ENCODE measurements at regions not wholly inside any gene's neighbourhood (a gene's known extent, or its start where the extent isn't known, plus 50 kb on each side); places are given as distances from the start of the nearest gene placed in this dataset.

- ATAC-seq = no peak
- POLR2A ChIA-PET = no interaction called here
- Mint-ChIP-seq H3K4me3 (no peak overlapping the region), H3K9me3 (ENCODE audit: insufficient read depth) (no peaks in the 10 kb centered on the region), H3K27ac (no peak overlapping the region), H3K36me3 (ENCODE audit: low read depth) (no peaks in the 10 kb centered on the region), H3K4me1 (ENCODE audit: low read depth) (no peaks in the 10 kb centered on the region), H3K27me3 (ENCODE audit: low read depth) (no peaks in the 10 kb centered on the region)
- DNase-seq = no peak
- CTCF ChIA-PET = no interaction called here
Observed at GRCh38 chr1:68551459-68551858, 54.6 kb upstream of the DEPDC1 start.

- CTCF ChIA-PET = no interaction called here
- H3K27ac Mint-ChIP-seq = no peak overlapping the region
Observed at GRCh38 chr1:68558321-68559026, 61.6 kb upstream of the DEPDC1 start.

GRCh38 chr1:68565923-68566322 lies 69.0 kb upstream of the DEPDC1 start:
- Mint-ChIP-seq H3K4me1 (ENCODE audit: low read depth) (no peaks in the 10 kb centered on the region), H3K9me3 (ENCODE audit: insufficient read depth) (no peaks in the 10 kb centered on the region), H3K36me3 (ENCODE audit: low read depth) (no peaks in the 10 kb centered on the region), H3K4me3 (no peak overlapping the region), H3K27me3 (ENCODE audit: low read depth) (no peaks in the 10 kb centered on the region), H3K27ac (no peak overlapping the region)
- DNase-seq (no peak), ATAC-seq (no peak)
- ChIA-PET CTCF (no interaction called here), POLR2A (no interaction called here)

More at GRCh38 chr1:68558321-68559026, 61.6 kb upstream of the DEPDC1 start:
- H3K9me3 Mint-ChIP-seq (ENCODE audit: insufficient read depth) = no peaks in the 10 kb centered on the region
- POLR2A ChIA-PET = no interaction called here
- no peaks in the 10 kb centered on the region for H3K36me3 Mint-ChIP-seq (ENCODE audit: low read depth)
- no peak overlapping the region for H3K4me3 Mint-ChIP-seq
- no peak for ATAC-seq
- no peaks in the 10 kb centered on the region for H3K4me1 Mint-ChIP-seq (ENCODE audit: low read depth)
- DNase-seq = no peak
- H3K27me3 Mint-ChIP-seq (ENCODE audit: low read depth) = no peaks in the 10 kb centered on the region

- Mint-ChIP-seq H3K36me3 (ENCODE audit: low read depth) (no peaks in the 10 kb centered on the region), H3K4me1 (ENCODE audit: low read depth) (no peaks in the 10 kb centered on the region), H3K27me3 (ENCODE audit: low read depth) (no peaks in the 10 kb centered on the region), H3K27ac (no peak overlapping the region), H3K9me3 (ENCODE audit: insufficient read depth) (no peaks in the 10 kb centered on the region), H3K4me3 (no peak overlapping the region)
- POLR2A ChIA-PET = no interaction called here
- ATAC-seq (no peak), DNase-seq (no peak)
- CTCF ChIA-PET = no interaction called here
Observed at GRCh38 chr1:68570871-68571270, 74.0 kb upstream of the DEPDC1 start.

GRCh38 chr1:68571454-68572235 lies 74.8 kb upstream of the DEPDC1 start:
- H3K4me3 Mint-ChIP-seq = no peak overlapping the region
- CTCF ChIA-PET = no interaction called here
- H3K27ac Mint-ChIP-seq = no peak overlapping the region
- DNase-seq = no peak
- no peak for ATAC-seq
- H3K27me3 Mint-ChIP-seq (ENCODE audit: low read depth) = no peaks in the 10 kb centered on the region
- H3K9me3 Mint-ChIP-seq (ENCODE audit: insufficient read depth) = no peaks in the 10 kb centered on the region
- POLR2A ChIA-PET = no interaction called here
- no peaks in the 10 kb centered on the region for H3K4me1 Mint-ChIP-seq (ENCODE audit: low read depth)
- no peaks in the 10 kb centered on the region for H3K36me3 Mint-ChIP-seq (ENCODE audit: low read depth)

- ATAC-seq = no peak
- Mint-ChIP-seq H3K9me3 (ENCODE audit: insufficient read depth) (peaks cover 11% of the 10 kb centered on the region), H3K27ac (no peak overlapping the region), H3K36me3 (ENCODE audit: low read depth) (no peaks in the 10 kb centered on the region), H3K27me3 (ENCODE audit: low read depth) (no peaks in the 10 kb centered on the region), H3K4me3 (no peak overlapping the region), H3K4me1 (ENCODE audit: low read depth) (no peaks in the 10 kb centered on the region)
- ChIA-PET POLR2A (no interaction called here), CTCF (no interaction called here)
- DNase-seq = no peak
Observed at GRCh38 chr1:68585351-68585750, 88.5 kb upstream of the DEPDC1 start.

- DNase-seq (no peak), ATAC-seq (no peak)
- ChIA-PET POLR2A (no interaction called here), CTCF (no interaction called here)
- no peaks in the 10 kb centered on the region for H3K4me1 Mint-ChIP-seq (ENCODE audit: low read depth)
- H3K36me3 Mint-ChIP-seq (ENCODE audit: low read depth) = no peaks in the 10 kb centered on the region
- no peak overlapping the region for H3K27ac Mint-ChIP-seq
- no peaks in the 10 kb centered on the region for H3K27me3 Mint-ChIP-seq (ENCODE audit: low read depth)
- no peak overlapping the region for H3K4me3 Mint-ChIP-seq
- peaks cover 11% of the 10 kb centered on the region for H3K9me3 Mint-ChIP-seq (ENCODE audit: insufficient read depth)
Observed at GRCh38 chr1:68586766-68587165, 89.9 kb upstream of the DEPDC1 start.

- DNase-seq (no peak), ATAC-seq (no peak)
- Mint-ChIP-seq H3K4me1 (ENCODE audit: low read depth) (no peaks in the 10 kb centered on the region), H3K4me3 (no peak overlapping the region), H3K27ac (no peak overlapping the region), H3K36me3 (ENCODE audit: low read depth) (no peaks in the 10 kb centered on the region), H3K27me3 (ENCODE audit: low read depth) (no peaks in the 10 kb centered on the region), H3K9me3 (ENCODE audit: insufficient read depth) (peaks cover 3% of the 10 kb centered on the region)
- ChIA-PET POLR2A (no interaction called here), CTCF (no interaction called here)
Observed at GRCh38 chr1:68588304-68588703, 91.4 kb upstream of the DEPDC1 start.

- CTCF ChIA-PET = no interaction called here
- Mint-ChIP-seq H3K36me3 (ENCODE audit: low read depth) (no peaks in the 10 kb centered on the region), H3K9me3 (ENCODE audit: insufficient read depth) (no peaks in the 10 kb centered on the region), H3K27ac (no peak overlapping the region), H3K4me1 (ENCODE audit: low read depth) (no peaks in the 10 kb centered on the region), H3K27me3 (ENCODE audit: low read depth) (no peaks in the 10 kb centered on the region), H3K4me3 (no peak overlapping the region)
- POLR2A ChIA-PET = no interaction called here
- DNase-seq (no peak), ATAC-seq (no peak)
Observed at GRCh38 chr1:68590473-68590872, 93.6 kb upstream of the DEPDC1 start.

GRCh38 chr1:68594851-68595250 lies 98.0 kb upstream of the DEPDC1 start:
- Mint-ChIP-seq H3K36me3 (ENCODE audit: low read depth) (no peaks in the 10 kb centered on the region), H3K27ac (no peak overlapping the region), H3K4me3 (no peak overlapping the region), H3K9me3 (ENCODE audit: insufficient read depth) (peaks cover 5% of the 10 kb centered on the region), H3K4me1 (ENCODE audit: low read depth) (no peaks in the 10 kb centered on the region), H3K27me3 (ENCODE audit: low read depth) (no peaks in the 10 kb centered on the region)
- ATAC-seq (no peak), DNase-seq (no peak)
- ChIA-PET POLR2A (no interaction called here), CTCF (no interaction called here)

GRCh38 chr1:68600049-68600661 lies 103.3 kb upstream of the DEPDC1 start:
- H3K27me3 Mint-ChIP-seq (ENCODE audit: low read depth) = no peaks in the 10 kb centered on the region
- H3K27ac Mint-ChIP-seq = no peak overlapping the region
- no peaks in the 10 kb centered on the region for H3K36me3 Mint-ChIP-seq (ENCODE audit: low read depth)
- ChIA-PET POLR2A (no interaction called here), CTCF (interaction anchor here (1.3 kb wide), 1 partner anchor 1139 kb away, joined by 3 read pairs; no protein-coding TSS in a partner anchor)
- ATAC-seq (no peak), DNase-seq (no peak)
- no peak overlapping the region for H3K4me3 Mint-ChIP-seq
- peaks cover 7% of the 10 kb centered on the region for H3K9me3 Mint-ChIP-seq (ENCODE audit: insufficient read depth)
- H3K4me1 Mint-ChIP-seq (ENCODE audit: low read depth) = no peaks in the 10 kb centered on the region

- Mint-ChIP-seq H3K4me1 (ENCODE audit: low read depth) (no peaks in the 10 kb centered on the region), H3K27ac (no peak overlapping the region), H3K36me3 (ENCODE audit: low read depth) (no peaks in the 10 kb centered on the region), H3K27me3 (ENCODE audit: low read depth) (no peaks in the 10 kb centered on the region), H3K9me3 (ENCODE audit: insufficient read depth) (peaks cover 12% of the 10 kb centered on the region), H3K4me3 (no peak overlapping the region)
- DNase-seq = no peak
- CTCF ChIA-PET = no interaction called here
- ATAC-seq = no peak
- POLR2A ChIA-PET = no interaction called here
Observed at GRCh38 chr1:68608289-68608688, 111.4 kb upstream of the DEPDC1 start.
